NT2/D1 (cell line): ENCODE measurements at regions not wholly inside any gene's neighbourhood (a gene's known extent, or its start where the extent isn't known, plus 50 kb on each side); places are given as distances from the start of the nearest gene placed in this dataset.

Experiments
- SUZ12 ChIP-seq: IDR thresholded peaks from 2 replicates; pipeline ENCODE4 v1.6.1; 2011; ENCODE audit not compliant: insufficient read length, insufficient read depth; ENCODE audit errors: extremely low read depth
- YY1 ChIP-seq: IDR thresholded peaks from 2 replicates; pipeline ENCODE4 v1.6.1; 2011; ENCODE audit not compliant: insufficient read length, insufficient read depth
- ZNF274 ChIP-seq: IDR thresholded peaks from 2 replicates; pipeline ENCODE4 v1.6.1; 2011; ENCODE audit warnings: mild to moderate bottlenecking, low read depth, low read length

GRCh38 chr1:147473733-147474049 is 67.6 kb upstream of the BCL9 start:
- TF ChIP-seq SUZ12 (no peak), YY1 (no peak), ZNF274 (no peak)
